ENCODE measurements at regions not wholly inside any gene's neighbourhood (a gene's known extent, or its start where the extent isn't known, plus 50 kb on each side); places are given as distances from the start of the nearest gene placed in this dataset.

DNA sequence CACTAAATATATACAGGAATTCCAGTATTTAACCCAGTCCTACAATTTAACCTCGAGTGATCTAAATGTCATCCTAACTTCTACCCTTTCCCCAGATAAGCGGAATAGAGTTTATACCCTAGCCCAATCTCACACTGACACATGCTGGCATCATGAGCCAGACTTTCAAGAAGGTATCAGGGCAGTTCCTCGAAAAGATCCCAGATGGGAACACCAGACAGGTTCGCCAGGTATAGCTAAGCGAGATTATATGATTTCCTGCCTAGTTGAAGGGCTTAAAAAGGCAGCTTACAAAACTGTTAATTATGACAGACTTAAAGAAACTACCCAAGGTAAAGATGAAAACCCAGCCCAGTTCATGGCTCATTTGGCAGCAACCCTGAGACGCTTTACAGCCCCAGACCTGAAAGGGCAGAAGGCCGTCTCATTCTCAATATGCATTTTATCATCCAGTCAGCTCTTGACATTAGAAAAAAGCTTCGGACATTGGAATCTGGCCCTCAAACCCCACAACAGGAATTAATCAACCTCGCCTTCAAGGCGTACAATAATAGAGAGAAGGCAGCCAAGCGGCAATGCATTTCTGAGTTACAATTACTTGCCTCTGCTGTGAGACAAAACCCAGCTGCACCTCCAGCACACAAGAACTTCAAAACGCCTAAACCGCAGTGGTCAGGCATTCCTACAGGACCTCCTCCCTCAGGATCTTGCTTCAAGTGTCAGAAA lies 668.2 kb upstream of the PKDCC start:
- POLR2A ChIA-PET (ENCODE audit: low non-redundant PET) = no interaction called here
- TF ChIP-seq CTCF (conservative IDR thresholded peaks at IDR 0.05; ENCODE audit: low read depth, low read length) = no peak
- no peak for TF ChIP-seq EZH2 (IDR thresholded peaks at IDR 0.05; ENCODE audit: borderline replicate concordance, low read depth, low read length, poor library complexity, severe bottlenecking)
- intact Hi-C loops (cut with micrococcal nuclease; ENCODE audit: unreplicated experiment) = no loop called here
- H3K4me1 ChIP-seq (ENCODE audit: insufficient read depth, low read length, poor library complexity, severe bottlenecking) = no peaks in the 10 kb centered on the region
- no peaks in the 10 kb centered on the region for H3K9me3 ChIP-seq (ENCODE audit: low read depth, low read length, poor library complexity, severe bottlenecking)
- H3K4me3 ChIP-seq (ENCODE audit: low read depth, low read length, poor library complexity, severe bottlenecking) = no peak overlapping the region
- CTCF ChIA-PET = no interaction called here
- no TSS peak for BruUV-seq (replicated peaks)
- H3K27ac ChIP-seq (ENCODE audit: low read depth, low read length, poor library complexity, severe bottlenecking) = no peak overlapping the region
- no peaks in the 10 kb centered on the region for H3K27me3 ChIP-seq (replicated peaks; ENCODE audit: insufficient read depth, low read depth, low read length, poor library complexity)
- H3K36me3 ChIP-seq (ENCODE audit: insufficient read depth, low read length, poor library complexity, severe bottlenecking) = no peaks in the 10 kb centered on the region
- no peak for DNase-seq (ENCODE audit: low spot score)

GRCh38 chr2:41381701-41382100 lies 666.1 kb upstream of the PKDCC start:
- ChIA-PET CTCF (no interaction called here), POLR2A (ENCODE audit: low non-redundant PET) (no interaction called here)
- TF ChIP-seq EZH2 (IDR thresholded peaks at IDR 0.05; ENCODE audit: borderline replicate concordance, low read depth, low read length, poor library complexity, severe bottlenecking) (no peak), CTCF (conservative IDR thresholded peaks at IDR 0.05; ENCODE audit: low read depth, low read length) (no peak)
- Histone ChIP-seq H3K4me1 (ENCODE audit: insufficient read depth, low read length, poor library complexity, severe bottlenecking) (no peaks in the 10 kb centered on the region), H3K27me3 (replicated peaks; ENCODE audit: insufficient read depth, low read depth, low read length, poor library complexity) (peaks cover 4% of the 10 kb centered on the region), H3K27ac (ENCODE audit: low read depth, low read length, poor library complexity, severe bottlenecking) (no peak overlapping the region), H3K4me3 (ENCODE audit: low read depth, low read length, poor library complexity, severe bottlenecking) (no peak overlapping the region), H3K9me3 (ENCODE audit: low read depth, low read length, poor library complexity, severe bottlenecking) (no peaks in the 10 kb centered on the region), H3K36me3 (ENCODE audit: insufficient read depth, low read length, poor library complexity, severe bottlenecking) (no peaks in the 10 kb centered on the region)
- intact Hi-C loops (cut with micrococcal nuclease; ENCODE audit: unreplicated experiment) = no loop called here
- no TSS peak for BruUV-seq (replicated peaks)
- DNase-seq (ENCODE audit: low spot score) = no peak

GRCh38 chr2:41387519-41387918 lies 660.3 kb upstream of the PKDCC start:
- CTCF ChIA-PET = no interaction called here
- DNase-seq (ENCODE audit: low spot score) = no peak
- H3K36me3 ChIP-seq (ENCODE audit: insufficient read depth, low read length, poor library complexity, severe bottlenecking) = no peaks in the 10 kb centered on the region
- no peak overlapping the region for H3K4me3 ChIP-seq (ENCODE audit: low read depth, low read length, poor library complexity, severe bottlenecking)
- POLR2A ChIA-PET (ENCODE audit: low non-redundant PET) = no interaction called here
- intact Hi-C loops (cut with micrococcal nuclease; ENCODE audit: unreplicated experiment) = no loop called here
- H3K4me1 ChIP-seq (ENCODE audit: insufficient read depth, low read length, poor library complexity, severe bottlenecking) = no peaks in the 10 kb centered on the region
- BruUV-seq (replicated peaks) = no TSS peak
- no peaks in the 10 kb centered on the region for H3K9me3 ChIP-seq (ENCODE audit: low read depth, low read length, poor library complexity, severe bottlenecking)
- H3K27ac ChIP-seq (ENCODE audit: low read depth, low read length, poor library complexity, severe bottlenecking) = no peak overlapping the region
- peaks cover 20% of the 10 kb centered on the region for H3K27me3 ChIP-seq (replicated peaks; ENCODE audit: insufficient read depth, low read depth, low read length, poor library complexity)
- TF ChIP-seq EZH2 (IDR thresholded peaks at IDR 0.05; ENCODE audit: borderline replicate concordance, low read depth, low read length, poor library complexity, severe bottlenecking) (no peak), CTCF (conservative IDR thresholded peaks at IDR 0.05; ENCODE audit: low read depth, low read length) (no peak)

All from A673 (cell line).